ENCODE measurements at regions not wholly inside any gene's neighbourhood (a gene's known extent, or its start where the extent isn't known, plus 50 kb on each side); places are given as distances from the start of the nearest gene placed in this dataset.

GRCh38 chr2:215532844-215533243 is 97.0 kb upstream of the FN1 start (continued):
- no peak for TF ChIP-seq HOMEZ (CRISPR knock-in tag; IDR thresholded peaks at IDR 0.05)
- no peak for TF ChIP-seq TFAP4 (CRISPR knock-in tag; IDR thresholded peaks at IDR 0.05; ENCODE audit: borderline replicate concordance)
- no peak for TF ChIP-seq MNT (conservative IDR thresholded peaks at IDR 0.05)
- no peak for TF ChIP-seq ZNF197 (CRISPR knock-in tag; IDR thresholded peaks at IDR 0.05; ENCODE audit: low read depth)
- TF ChIP-seq IRF2 (CRISPR knock-in tag; IDR thresholded peaks at IDR 0.05): no peak
- no peak for TF ChIP-seq STAT5B (CRISPR knock-in tag; IDR thresholded peaks at IDR 0.05)
- TF ChIP-seq ZNF277 (CRISPR knock-in tag; IDR thresholded peaks at IDR 0.05; ENCODE audit: borderline replicate concordance): no peak
- TF ChIP-seq JUNB (CRISPR knock-in tag; conservative IDR thresholded peaks at IDR 0.05): no peak
- no peak for TF ChIP-seq ZNF609 (CRISPR knock-in tag; IDR thresholded peaks at IDR 0.05; ENCODE audit: borderline replicate concordance)
- no peak for TF ChIP-seq CBX2 (IDR thresholded peaks at IDR 0.05; ENCODE audit: insufficient read depth, low read length, poor library complexity, severe bottlenecking)
- no peak for TF ChIP-seq GABPB2 (CRISPR knock-in tag; conservative IDR thresholded peaks at IDR 0.05)
- TF ChIP-seq FUS (optimal IDR thresholded peaks at IDR 0.05; ENCODE audit: low read depth, low read length): no peak
- TF ChIP-seq CGGBP1 (CRISPR knock-in tag; IDR thresholded peaks at IDR 0.05): no peak
- TF ChIP-seq ETV5 (CRISPR knock-in tag; IDR thresholded peaks at IDR 0.05; ENCODE audit: low read depth): no peak
- TF ChIP-seq ZSCAN32 (CRISPR knock-in tag; IDR thresholded peaks at IDR 0.05): no peak
- TF ChIP-seq ZNF41 (CRISPR knock-in tag; conservative IDR thresholded peaks at IDR 0.05): no peak
- TF ChIP-seq YY1 (IDR thresholded peaks at IDR 0.05; ENCODE audit: borderline replicate concordance in 1 of 3, control insufficient read depth in 1 of 3, extremely low read depth in 1 of 3, insufficient read depth in 3 of 3, insufficient read length in 1 of 3, insufficient replicate concordance in 2 of 3, low read depth in 1 of 3, low read length in 2 of 3): no peak
